Heart right ventricle (tissue), 16 donors: ENCODE measurements at regions not wholly inside any gene's neighbourhood (a gene's known extent, or its start where the extent isn't known, plus 50 kb on each side); places are given as distances from the start of the nearest gene placed in this dataset.

Source experiments
- ATAC-seq, 8 donors: fragments of 200-7000 bp; cut with Tn5 transposase; one replicate each; pipeline ENCODE4 v1.9.1; 2020; ENCODE audit warnings: mild to moderate bottlenecking in 8 of 8, moderate library complexity in 8 of 8, moderate number of reproducible peaks in 1 of 8
- DNase-seq, 2 donors: peaks; one replicate each; pipeline ENCODE4 v3.0.0-alpha.2; 2020
- H3K27ac ChIP-seq, 10 donors: fragments of 200-600 bp; sonication (generic) in 2 of 10; one replicate each; pipeline versions ENCODE4 v1.5.0 to v1.8.0; 2020 to 2022; ENCODE audit warnings: mild to moderate bottlenecking in 3 of 10
- H3K27me3 ChIP-seq, 7 donors: fragments of 200-600 bp; one replicate each; pipeline ENCODE4 v1.8.0; 2021 to 2022; ENCODE audit warnings: mild to moderate bottlenecking in 2 of 7
- H3K36me3 ChIP-seq, 9 donors: fragments of 200-600 bp; sonication (generic) in 1 of 9; one replicate each; pipeline versions ENCODE4 v1.5.0 to v1.8.0; 2020 to 2022; ENCODE audit warnings: mild to moderate bottlenecking in 2 of 9
- H3K4me1 ChIP-seq, 9 donors: fragments of 200-600 bp; sonication (generic) in 1 of 9; one replicate each; pipeline versions ENCODE4 v1.5.0 to v1.8.0; 2020 to 2022; ENCODE audit warnings: mild to moderate bottlenecking in 4 of 9
- H3K4me3 ChIP-seq, 10 donors: fragments of 200-600 bp; sonication (generic) in 2 of 10; one replicate each; pipeline versions ENCODE4 v1.5.0 to v1.8.0; 2020 to 2022; ENCODE audit warnings: mild to moderate bottlenecking in 7 of 10, moderate library complexity in 2 of 10
- H3K9me3 ChIP-seq, 11 donors: fragments of 200-600 bp in 10 of 11; sonication (generic) in 2 of 11; one replicate each; pipeline versions ENCODE4 v1.5.0 to v1.8.0; 2013 to 2022; ENCODE audit warnings: mild to moderate bottlenecking in 2 of 11, control low read depth in 1 of 11, moderate library complexity in 1 of 11
- CTCF ChIP-seq, 9 donors: fragments of 200-600 bp; sonication (generic) in 2 of 9; IDR thresholded peaks; one replicate each; pipeline versions ENCODE4 v1.5.0 to v1.8.0; 2021 to 2022; ENCODE audit warnings: antibody characterized with exemption in 9 of 9, mild to moderate bottlenecking in 5 of 9, moderate library complexity in 1 of 9
- WGBS, 2 donors: extraction: QIAGEN DNeasy Blood & Tissue Kit; methylation state at CpG; one replicate each; pipeline ENCODE4 v1.1.7; 2013; ENCODE audit warnings: inconsistent platforms in 1 of 2; 5-methylcytosine and 5-hydroxymethylcytosine counted together
- intact Hi-C, 10 donors: fragments of 100-400 bp; cut with DNase I; formaldehyde crosslinking; loops; one replicate each; pipeline versions ENCODE4 v1.11.1 to v1.14.2; 2022
- donor health status: Arrhythmogenic right ventricular cardiomyopathy.
- donor health status: ischemic (EF 13 %, LVEDD 7.1; RV severe dilation, severe dysfunction).
- donor health status: healthy with polysubstance abuse.
- donor health status: DM: no; HTN: yes; CAD: no.
- donor health status: DM: no; HTN: no; CAD: no.
- donor health status: ischemic (EF 25% LVEDD 6.9; RV normal size, moderate dysfunction).
- donor health status: ischemic (EF 25% LVEDD 5.7; RV mildly dilated, moderate dysfunction).
- donor health status: healthy.
- donor health status: DM: yes; HTN: yes; CAD: no.
- donor health status: Ischemic cardiomyopathy.
- donor health status: ischemic (EF 35%, LVEDD 5.7; RV mildly dilated, moderate dysfunction).
- donor health status: nonischemic (EF 11% LVEDD 7.7; RV severe dilation, severe dysfunction).
- donor health status: DM: yes; HTN: yes; CAD: no.
- donor health status: PGD.
- donor health status: ischemic (EF 29% LVEDD 5.4; RV normal size, mild dysfunction).
- donor health status: nonischemic (EF 23%, LVEDD 6.1; RV moderate dilation, normal function).

GRCh38 chr2:235156055-235156454 is 204.2 kb downstream of the SH3BP4 start:
- no peak for ATAC-seq
- no peak for DNase-seq
- WGBS, 2 donors = 88 to 89% methylated on average over 5 of the region's 5 CpGs
- no peak overlapping the region for H3K27ac ChIP-seq
- no peaks in the 10 kb centered on the region for H3K9me3 ChIP-seq
- TF ChIP-seq CTCF (IDR thresholded peaks at IDR 0.05) = no peak
- H3K4me1 ChIP-seq = no peaks in the 10 kb centered on the region
- intact Hi-C loops = no loop called here
- H3K27me3 ChIP-seq = peaks cover 0 to 50% (median 15%) of the 10 kb centered on the region in 7 donors
- no peak overlapping the region for H3K4me3 ChIP-seq
- H3K36me3 ChIP-seq = no peaks in the 10 kb centered on the region

GRCh38 chr2:235157746-235158482 is 206.1 kb downstream of the SH3BP4 start:
- Histone ChIP-seq H3K36me3 (no peaks in the 10 kb centered on the region), H3K9me3 (no peaks in the 10 kb centered on the region), H3K4me3 (no peak overlapping the region), H3K27me3 (peaks cover 0 to 60% (median 22%) of the 10 kb centered on the region in 7 donors), H3K27ac (no peak overlapping the region), H3K4me1 (no peaks in the 10 kb centered on the region)
- no peak for DNase-seq
- intact Hi-C loops = no loop called here
- 68 to 79% methylated on average over 9 of the region's 9 CpGs for WGBS, 2 donors
- TF ChIP-seq CTCF (IDR thresholded peaks at IDR 0.05) = no peak
- no peak for ATAC-seq

DNA sequence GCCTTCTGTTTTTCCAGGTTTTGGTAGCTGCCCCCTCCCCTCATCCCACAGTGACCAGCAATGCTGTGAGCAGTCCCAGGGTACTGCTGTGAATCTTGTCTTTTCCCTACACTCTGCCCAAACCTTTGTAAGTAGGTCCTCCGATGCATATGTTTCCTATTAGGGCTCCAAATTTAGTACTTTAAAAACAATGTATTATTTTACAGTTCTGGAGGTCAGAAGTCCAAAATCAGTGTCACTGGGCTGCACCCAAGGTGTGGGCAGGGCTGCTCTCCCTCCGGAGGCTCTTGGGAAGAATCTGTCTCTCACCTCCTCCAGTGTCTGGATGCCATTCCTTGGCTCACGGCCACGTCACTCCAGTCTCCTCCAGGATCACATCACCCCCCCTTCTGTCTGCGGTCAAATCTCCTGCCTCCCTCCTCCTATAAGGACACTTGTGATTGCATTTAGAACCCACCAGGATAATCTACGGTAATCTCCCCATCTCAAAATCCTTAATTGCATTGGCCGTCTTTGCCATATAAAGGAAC is 208.5 kb downstream of the SH3BP4 start:
- 64 to 77% methylated on average over 7 of the region's 7 CpGs for WGBS, 2 donors
- Histone ChIP-seq H3K4me1 (no peaks in the 10 kb centered on the region), H3K27me3 (peaks cover 0 to 39% (median 15%) of the 10 kb centered on the region in 7 donors), H3K9me3 (no peaks in the 10 kb centered on the region), H3K36me3 (no peaks in the 10 kb centered on the region), H3K27ac (no peak overlapping the region), H3K4me3 (no peak overlapping the region)
- intact Hi-C loops = no loop called here
- DNase-seq (no peak), ATAC-seq (no peak)
- no peak for TF ChIP-seq CTCF (IDR thresholded peaks at IDR 0.05)

DNA sequence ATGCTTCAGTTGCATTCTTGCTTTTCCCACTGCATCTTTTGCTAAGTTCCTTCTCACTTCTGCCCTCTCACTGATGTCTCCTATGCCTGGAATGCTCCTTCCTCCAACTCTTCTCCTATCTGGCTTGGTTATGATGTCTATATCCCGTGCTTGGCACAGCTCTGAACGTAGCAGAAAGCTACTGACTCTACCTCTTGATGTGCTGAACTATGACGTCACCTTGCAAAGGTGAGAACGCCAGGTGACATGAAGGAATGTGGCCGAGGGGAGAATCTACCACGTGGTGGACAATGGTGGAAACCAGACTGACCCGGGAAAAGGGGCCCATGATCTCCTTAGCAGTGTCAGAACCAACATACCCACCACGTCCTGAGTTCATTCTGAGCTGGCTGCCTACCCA is 209.7 kb downstream of the SH3BP4 start:
- intact Hi-C loops = no loop called here
- no peaks in the 10 kb centered on the region for H3K9me3 ChIP-seq
- ATAC-seq = no peak
- H3K27ac ChIP-seq = no peak overlapping the region
- H3K4me3 ChIP-seq = no peak overlapping the region
- 82 to 87% methylated on average over 8 of the region's 8 CpGs for WGBS, 2 donors
- TF ChIP-seq CTCF (IDR thresholded peaks at IDR 0.05) = no peak
- H3K36me3 ChIP-seq = no peaks in the 10 kb centered on the region
- H3K27me3 ChIP-seq = peaks cover 0 to 26% (median 15%) of the 10 kb centered on the region in 7 donors
- H3K4me1 ChIP-seq = no peaks in the 10 kb centered on the region
- no peak for DNase-seq
